HCT116 (cell line): ENCODE measurements at regions not wholly inside any gene's neighbourhood (a gene's known extent, or its start where the extent isn't known, plus 50 kb on each side); places are given as distances from the start of the nearest gene placed in this dataset.

Experiments used
- EZH2 ChIP-seq: fragments of 200-600 bp; sonication (generic); IDR thresholded peaks from 2 replicates; pipeline ENCODE4 v1.6.1; 2017; ENCODE audit warnings: antibody characterized with exemption, mixed run types
- POLR2A ChIP-seq: IDR thresholded peaks from 2 replicates; pipeline ENCODE4 v1.7.0; 2011; ENCODE audit warnings: borderline replicate concordance; ENCODE audit not compliant: insufficient read depth, insufficient read length; ENCODE audit errors: extremely low read depth
- POLR2AphosphoS5 ChIP-seq: IDR thresholded peaks from 2 replicates; pipeline ENCODE4 v1.6.1; 2011; ENCODE audit warnings: mild to moderate bottlenecking, low read depth, low read length, moderate library complexity
- RAD21 ChIP-seq: IDR thresholded peaks from 2 replicates; pipeline ENCODE4 v1.6.1; 2012; ENCODE audit warnings: low read depth, mild to moderate bottlenecking
- TCF7L2 ChIP-seq: IDR thresholded peaks from 2 replicates; pipeline ENCODE4 v1.7.0; 2011; ENCODE audit warnings: borderline replicate concordance, inconsistent platforms; ENCODE audit not compliant: insufficient read depth, insufficient read length; ENCODE audit errors: extremely low read depth
- ZFX ChIP-seq: fragments of 450-650 bp; IDR thresholded peaks from 2 replicates; pipeline ENCODE4 v1.6.1; 2017
- ZNF274 ChIP-seq: fragments of 200-500 bp; sonication (Bioruptor generic); IDR thresholded peaks from 2 replicates; pipeline ENCODE4 v1.6.1; 2014; ENCODE audit warnings: mild to moderate bottlenecking, low read depth, low read length, inconsistent platforms
- TF ChIP-seq, protein P1 (sequence below): IDR thresholded peaks from 2 replicates; pipeline ENCODE4 v1.6.1; 2011; ENCODE audit warnings: mild to moderate bottlenecking, low read length, moderate library complexity; ENCODE audit not compliant: insufficient replicate concordance; ENCODE audit errors: extremely low read depth
- TF ChIP-seq, protein P2 (sequence below), 3 experiments: fragments of 200-600 bp in 1 of 3; sonication (generic) in 1 of 3; IDR thresholded peaks in 2 of 3; conservative IDR thresholded peaks in 1 of 3; 2 replicates each; pipeline ENCODE4 v1.5.1; 2012 to 2017; ENCODE audit warnings: low read depth in 2 of 3, low read length in 2 of 3, antibody characterized with exemption in 1 of 3, borderline replicate concordance in 1 of 3, control low read depth in 1 of 3, mild to moderate bottlenecking in 1 of 3, mixed read lengths in 1 of 3, mixed run types in 1 of 3, moderate library complexity in 1 of 3; ENCODE audit not compliant: insufficient read depth in 1 of 3
- TF ChIP-seq, protein P3 (sequence below): IDR thresholded peaks from 2 replicates; pipeline ENCODE4 v1.6.1; 2012

DNA sequence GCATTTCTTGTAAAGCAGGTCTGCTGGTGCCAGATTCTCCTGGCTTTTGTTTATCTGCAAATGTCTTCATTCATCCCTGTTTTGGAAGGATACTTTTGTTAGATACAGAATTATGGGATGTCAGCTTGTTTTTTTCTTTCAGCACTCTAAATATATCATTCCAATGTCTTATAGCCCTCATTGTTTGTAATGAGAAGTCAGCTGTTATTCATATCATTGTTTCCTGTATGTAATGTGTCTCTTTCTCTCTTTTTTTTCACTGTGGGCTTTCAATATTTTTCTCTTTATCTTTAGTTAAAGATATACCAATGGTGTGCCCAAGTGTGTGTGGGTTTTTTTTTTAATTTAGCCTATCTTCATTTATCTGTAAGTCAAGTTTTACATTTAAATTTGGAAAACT is 65.6 kb upstream of the DCP1A start:
- TF ChIP-seq, protein P1, sequence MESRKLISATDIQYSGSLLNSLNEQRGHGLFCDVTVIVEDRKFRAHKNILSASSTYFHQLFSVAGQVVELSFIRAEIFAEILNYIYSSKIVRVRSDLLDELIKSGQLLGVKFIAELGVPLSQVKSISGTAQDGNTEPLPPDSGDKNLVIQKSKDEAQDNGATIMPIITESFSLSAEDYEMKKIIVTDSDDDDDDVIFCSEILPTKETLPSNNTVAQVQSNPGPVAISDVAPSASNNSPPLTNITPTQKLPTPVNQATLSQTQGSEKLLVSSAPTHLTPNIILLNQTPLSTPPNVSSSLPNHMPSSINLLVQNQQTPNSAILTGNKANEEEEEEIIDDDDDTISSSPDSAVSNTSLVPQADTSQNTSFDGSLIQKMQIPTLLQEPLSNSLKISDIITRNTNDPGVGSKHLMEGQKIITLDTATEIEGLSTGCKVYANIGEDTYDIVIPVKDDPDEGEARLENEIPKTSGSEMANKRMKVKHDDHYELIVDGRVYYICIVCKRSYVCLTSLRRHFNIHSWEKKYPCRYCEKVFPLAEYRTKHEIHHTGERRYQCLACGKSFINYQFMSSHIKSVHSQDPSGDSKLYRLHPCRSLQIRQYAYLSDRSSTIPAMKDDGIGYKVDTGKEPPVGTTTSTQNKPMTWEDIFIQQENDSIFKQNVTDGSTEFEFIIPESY, result no peak
- TF ChIP-seq, protein P2, sequence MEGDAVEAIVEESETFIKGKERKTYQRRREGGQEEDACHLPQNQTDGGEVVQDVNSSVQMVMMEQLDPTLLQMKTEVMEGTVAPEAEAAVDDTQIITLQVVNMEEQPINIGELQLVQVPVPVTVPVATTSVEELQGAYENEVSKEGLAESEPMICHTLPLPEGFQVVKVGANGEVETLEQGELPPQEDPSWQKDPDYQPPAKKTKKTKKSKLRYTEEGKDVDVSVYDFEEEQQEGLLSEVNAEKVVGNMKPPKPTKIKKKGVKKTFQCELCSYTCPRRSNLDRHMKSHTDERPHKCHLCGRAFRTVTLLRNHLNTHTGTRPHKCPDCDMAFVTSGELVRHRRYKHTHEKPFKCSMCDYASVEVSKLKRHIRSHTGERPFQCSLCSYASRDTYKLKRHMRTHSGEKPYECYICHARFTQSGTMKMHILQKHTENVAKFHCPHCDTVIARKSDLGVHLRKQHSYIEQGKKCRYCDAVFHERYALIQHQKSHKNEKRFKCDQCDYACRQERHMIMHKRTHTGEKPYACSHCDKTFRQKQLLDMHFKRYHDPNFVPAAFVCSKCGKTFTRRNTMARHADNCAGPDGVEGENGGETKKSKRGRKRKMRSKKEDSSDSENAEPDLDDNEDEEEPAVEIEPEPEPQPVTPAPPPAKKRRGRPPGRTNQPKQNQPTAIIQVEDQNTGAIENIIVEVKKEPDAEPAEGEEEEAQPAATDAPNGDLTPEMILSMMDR (IDR thresholded peaks at IDR 0.05 in 2 of 3, conservative IDR thresholded peaks at IDR 0.05 in 1 of 3; ENCODE audit: borderline replicate concordance in 1 of 3, insufficient read depth in 1 of 3, low read depth in 2 of 3, low read length in 2 of 3), result no peak
- TF ChIP-seq RAD21 (no peak), TCF7L2 (no peak), POLR2A (no peak), POLR2AphosphoS5 (no peak), ZFX (no peak), ZNF274 (no peak), EZH2 (no peak)
- TF ChIP-seq, protein P3, sequence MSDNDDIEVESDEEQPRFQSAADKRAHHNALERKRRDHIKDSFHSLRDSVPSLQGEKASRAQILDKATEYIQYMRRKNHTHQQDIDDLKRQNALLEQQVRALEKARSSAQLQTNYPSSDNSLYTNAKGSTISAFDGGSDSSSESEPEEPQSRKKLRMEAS, result no peak
